Keratinocyte (primary cell): ENCODE measurements at regions not wholly inside any gene's neighbourhood (a gene's known extent, or its start where the extent isn't known, plus 50 kb on each side); places are given as distances from the start of the nearest gene placed in this dataset.

ENCODE experiments used
- DNase-seq: peaks from one replicate; pipeline ENCODE4 v3.0.0-alpha.2; 2011; ENCODE audit warnings: low read depth, missing footprints, low spot score
- FAIRE-seq: peaks from 2 replicates; lab custom pipeline; 2011; peaks lifted over from hg19 to GRCh38; lab: Jason Lieb, UNC
- H2AFZ ChIP-seq: 2 replicates; pipeline ENCODE4 v1.6.0; 2012; ENCODE audit warnings: low read length, control low read depth, inconsistent platforms; ENCODE audit not compliant: control insufficient read depth
- H3K27ac ChIP-seq: 2 replicates; pipeline ENCODE4 v1.5.1; 2011; ENCODE audit warnings: low read length; ENCODE audit not compliant: control insufficient read depth, insufficient read depth
- H3K27me3 ChIP-seq: 3 replicates; pipeline ENCODE4 v1.6.0; 2011; ENCODE audit warnings: low read length; ENCODE audit not compliant: control insufficient read depth, insufficient read depth; ENCODE audit errors: extremely low read depth
- H3K36me3 ChIP-seq, 2 experiments: 2 replicates in 1 of 2; 3 replicates in 1 of 2; pipeline ENCODE4 v1.5.1; 2011; ENCODE audit warnings: low read length in 2 of 2, mild to moderate bottlenecking in 1 of 2; ENCODE audit not compliant: control insufficient read depth in 2 of 2, insufficient read depth in 2 of 2; ENCODE audit errors: extremely low read depth in 1 of 2
- H3K4me1 ChIP-seq: 3 replicates; pipeline ENCODE4 v1.5.1; 2011; ENCODE audit warnings: low read length; ENCODE audit not compliant: control insufficient read depth, insufficient read depth; ENCODE audit errors: extremely low read depth
- H3K4me2 ChIP-seq: 3 replicates; pipeline ENCODE4 v1.6.0; 2011; ENCODE audit warnings: low read depth, low read length; ENCODE audit not compliant: control insufficient read depth, insufficient read depth; ENCODE audit errors: extremely low read depth
- H3K4me3 ChIP-seq, 3 experiments: fragments of 200-600 bp in 1 of 3; sonication (generic) in 1 of 3; 2 replicates in 2 of 3; 3 replicates in 1 of 3; pipeline ENCODE4 v1.5.1; 2011 to 2016; ENCODE audit warnings: low read length in 3 of 3, mild to moderate bottlenecking in 3 of 3, control low read depth in 2 of 3, inconsistent platforms in 1 of 3, low read depth in 1 of 3, mixed read lengths in 1 of 3, mixed run types in 1 of 3, moderate library complexity in 1 of 3; ENCODE audit not compliant: control insufficient read depth in 2 of 3, insufficient read depth in 2 of 3; ENCODE audit errors: extremely low read depth in 1 of 3
- H3K79me2 ChIP-seq: 2 replicates; pipeline ENCODE4 v1.6.0; 2012; ENCODE audit warnings: low read length; ENCODE audit not compliant: control insufficient read depth, insufficient read depth
- H3K9ac ChIP-seq: 3 replicates; pipeline ENCODE4 v1.6.0; 2011; ENCODE audit warnings: low read length; ENCODE audit not compliant: control insufficient read depth, insufficient read depth; ENCODE audit errors: extremely low read depth
- H3K9me1 ChIP-seq: 3 replicates; pipeline ENCODE4 v1.6.0; 2011; ENCODE audit warnings: low read length; ENCODE audit not compliant: control insufficient read depth, insufficient read depth; ENCODE audit errors: extremely low read depth
- H3K9me3 ChIP-seq: 2 replicates; pipeline ENCODE4 v1.5.1; 2012; ENCODE audit warnings: low read depth, low read length; ENCODE audit not compliant: control insufficient read depth
- H4K20me1 ChIP-seq: 3 replicates; pipeline ENCODE4 v1.6.0; 2011; ENCODE audit warnings: low read length; ENCODE audit not compliant: control insufficient read depth, insufficient read depth; ENCODE audit errors: extremely low read depth
- EZH2 ChIP-seq: IDR thresholded peaks from one replicate; pipeline ENCODE4 v1.6.1; 2012; ENCODE audit warnings: inconsistent platforms, mild to moderate bottlenecking, low read length, moderate library complexity
- dilution Hi-C: fragments of 300-500 bp; cut with MboI; formaldehyde crosslinking; loops from one replicate; pipeline ENCODE4 v1.7.0; 2020; ENCODE audit warnings: low sequenced_read_pairs; ENCODE audit not compliant: extremely low pct_ligation_motif_present
- TF ChIP-seq, protein P1 (sequence below), 3 experiments: IDR thresholded peaks in 1 of 3; conservative IDR thresholded peaks in 1 of 3; optimal IDR thresholded peaks in 1 of 3; 2 replicates in 2 of 3; 3 replicates in 1 of 3; pipeline versions ENCODE3 to v1.5.1; 2011; ENCODE audit warnings: low read length in 3 of 3, mild to moderate bottlenecking in 3 of 3, moderate library complexity in 2 of 3, control low read depth in 1 of 3, inconsistent platforms in 1 of 3; ENCODE audit not compliant: insufficient read depth in 2 of 3; ENCODE audit errors: extremely low read depth in 1 of 3

DNA sequence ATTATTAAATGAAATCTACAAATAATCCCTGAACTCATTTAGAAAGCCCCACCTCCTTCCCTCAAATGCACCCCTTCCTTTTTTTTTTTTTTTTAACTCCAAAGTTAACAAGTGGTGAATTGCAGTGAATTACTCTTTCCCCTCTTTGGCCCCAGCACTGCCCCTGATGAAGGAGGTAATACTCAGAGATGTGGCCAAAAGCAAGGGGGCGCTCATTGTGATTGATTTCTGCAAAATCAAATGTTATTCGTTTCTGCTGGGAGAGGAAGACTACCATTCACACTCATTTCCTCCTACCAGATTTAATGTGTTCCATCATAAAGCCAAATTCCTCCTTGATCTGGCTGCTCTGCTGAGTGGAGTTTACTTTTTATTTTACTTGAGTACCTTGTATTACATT, 259.4 kb downstream of the GPD2 start:
- no peak overlapping the region for H3K4me2 ChIP-seq
- dilution Hi-C loops = no loop called here

DNA sequence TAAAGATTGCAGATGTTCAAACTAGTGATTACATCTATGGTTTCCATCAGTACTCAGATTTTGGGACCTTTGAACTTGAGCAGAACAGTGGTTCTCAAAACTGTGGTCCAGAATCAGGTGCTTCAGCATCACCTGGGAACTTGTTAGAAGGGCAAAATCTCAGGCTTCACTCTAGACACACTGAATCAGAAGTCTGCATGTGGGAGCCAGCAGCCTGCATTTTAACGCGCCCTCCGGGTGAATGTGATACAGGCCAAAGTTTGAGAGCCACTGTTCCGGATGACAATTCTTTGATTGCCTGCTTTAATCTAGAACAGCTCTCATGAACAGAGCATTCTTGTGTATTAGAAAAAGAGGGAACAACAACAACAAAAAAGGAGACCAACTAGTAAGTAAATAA, 261.7 kb downstream of the GPD2 start:
- H4K20me1 ChIP-seq = no peaks in the 10 kb centered on the region
- no peaks in the 10 kb centered on the region for H3K27me3 ChIP-seq
- TF ChIP-seq, protein P1, sequence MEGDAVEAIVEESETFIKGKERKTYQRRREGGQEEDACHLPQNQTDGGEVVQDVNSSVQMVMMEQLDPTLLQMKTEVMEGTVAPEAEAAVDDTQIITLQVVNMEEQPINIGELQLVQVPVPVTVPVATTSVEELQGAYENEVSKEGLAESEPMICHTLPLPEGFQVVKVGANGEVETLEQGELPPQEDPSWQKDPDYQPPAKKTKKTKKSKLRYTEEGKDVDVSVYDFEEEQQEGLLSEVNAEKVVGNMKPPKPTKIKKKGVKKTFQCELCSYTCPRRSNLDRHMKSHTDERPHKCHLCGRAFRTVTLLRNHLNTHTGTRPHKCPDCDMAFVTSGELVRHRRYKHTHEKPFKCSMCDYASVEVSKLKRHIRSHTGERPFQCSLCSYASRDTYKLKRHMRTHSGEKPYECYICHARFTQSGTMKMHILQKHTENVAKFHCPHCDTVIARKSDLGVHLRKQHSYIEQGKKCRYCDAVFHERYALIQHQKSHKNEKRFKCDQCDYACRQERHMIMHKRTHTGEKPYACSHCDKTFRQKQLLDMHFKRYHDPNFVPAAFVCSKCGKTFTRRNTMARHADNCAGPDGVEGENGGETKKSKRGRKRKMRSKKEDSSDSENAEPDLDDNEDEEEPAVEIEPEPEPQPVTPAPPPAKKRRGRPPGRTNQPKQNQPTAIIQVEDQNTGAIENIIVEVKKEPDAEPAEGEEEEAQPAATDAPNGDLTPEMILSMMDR (optimal IDR thresholded peaks at IDR 0.05 in 1 of 3, IDR thresholded peaks at IDR 0.05 in 1 of 3, conservative IDR thresholded peaks at IDR 0.05 in 1 of 3; ENCODE audit: extremely low read depth in 1 of 3, insufficient read depth in 2 of 3, low read length in 3 of 3) = no peak
- no peak for TF ChIP-seq EZH2
- no peaks in the 10 kb centered on the region for H3K9me3 ChIP-seq
- no peak overlapping the region for H3K4me3 ChIP-seq
- H3K79me2 ChIP-seq = no peaks in the 10 kb centered on the region
- H3K27ac ChIP-seq = no peak overlapping the region
- H3K9ac ChIP-seq = no peak overlapping the region
- no peak for FAIRE-seq
- H2AFZ ChIP-seq = no peak overlapping the region
- H3K4me2 ChIP-seq = no peak overlapping the region
- H3K9me1 ChIP-seq = no peaks in the 10 kb centered on the region
- no peaks in the 10 kb centered on the region for H3K36me3 ChIP-seq
- H3K4me1 ChIP-seq = no peaks in the 10 kb centered on the region
- DNase-seq = no peak
- dilution Hi-C loops = no loop called here

More for the DNA sequence above, 259.4 kb downstream of the GPD2 start:
- FAIRE-seq (no peak), DNase-seq (no peak)
- no peak overlapping the region for H3K27ac ChIP-seq
- H3K36me3 ChIP-seq = no peaks in the 10 kb centered on the region
- H3K27me3 ChIP-seq = no peaks in the 10 kb centered on the region
- no peaks in the 10 kb centered on the region for H3K9me3 ChIP-seq
- TF ChIP-seq EZH2 = no peak
- TF ChIP-seq, protein P1 (optimal IDR thresholded peaks at IDR 0.05 in 1 of 3, IDR thresholded peaks at IDR 0.05 in 1 of 3, conservative IDR thresholded peaks at IDR 0.05 in 1 of 3; ENCODE audit: extremely low read depth in 1 of 3, insufficient read depth in 2 of 3, low read length in 3 of 3) = no peak
- no peak overlapping the region for H3K4me3 ChIP-seq
- H3K4me1 ChIP-seq = no peaks in the 10 kb centered on the region
- no peak overlapping the region for H2AFZ ChIP-seq
- H3K9ac ChIP-seq = no peak overlapping the region
- H3K9me1 ChIP-seq = no peaks in the 10 kb centered on the region
- no peaks in the 10 kb centered on the region for H4K20me1 ChIP-seq
- no peaks in the 10 kb centered on the region for H3K79me2 ChIP-seq
